HG03575 (cell line): ENCODE measurements at regions not wholly inside any gene's neighbourhood (a gene's known extent, or its start where the extent isn't known, plus 50 kb on each side); places are given as distances from the start of the nearest gene placed in this dataset.

ENCODE experiments used
- ATAC-seq: cut with Tn5 transposase; IDR thresholded peaks from one replicate; pipeline ENCODE4 v1.9.1; 2021; ENCODE audit not compliant: unreplicated experiment, insufficient number of reproducible peaks, low FRiP score; ENCODE audit errors: extremely low read depth

- no peak for ATAC-seq
Observed at GRCh38 chr18:26708806-26709716, 156.4 kb downstream of the AQP4 start.

- ATAC-seq, result no peak
Observed at GRCh38 chr18:26706911-26707351, 158.6 kb downstream of the AQP4 start.

GRCh38 chr18:26705757-26706156, 157.4 kb upstream of the KCTD1 start:
- ATAC-seq, result no peak

- no peak for ATAC-seq
Observed at GRCh38 chr18:26703170-26703930, 155.0 kb upstream of the KCTD1 start.

- ATAC-seq, result no peak
Observed at GRCh38 chr18:26702086-26702485, 153.7 kb upstream of the KCTD1 start.

- ATAC-seq, result no peak
Observed at GRCh38 chr18:26700728-26701127, 152.4 kb upstream of the KCTD1 start.

GRCh38 chr18:26700201-26700600, 151.8 kb upstream of the KCTD1 start:
- ATAC-seq, result no peak

GRCh38 chr18:26697186-26697884, 149.0 kb upstream of the KCTD1 start:
- no peak for ATAC-seq

GRCh38 chr18:26696786-26697185, 148.4 kb upstream of the KCTD1 start:
- no peak for ATAC-seq

GRCh38 chr18:26696308-26696707, 148.0 kb upstream of the KCTD1 start:
- ATAC-seq, result no peak

- no peak for ATAC-seq
Observed at GRCh38 chr18:26689226-26689879, 141.0 kb upstream of the KCTD1 start.

- no peak for ATAC-seq
Observed at GRCh38 chr18:26686532-26686931, 138.2 kb upstream of the KCTD1 start.

GRCh38 chr18:26685438-26686157, 137.2 kb upstream of the KCTD1 start:
- ATAC-seq, result no peak

- no peak for ATAC-seq
Observed at GRCh38 chr18:26677957-26678356, 129.6 kb upstream of the KCTD1 start.

GRCh38 chr18:26667046-26667445, 118.7 kb upstream of the KCTD1 start:
- ATAC-seq, result no peak

GRCh38 chr18:26662996-26663395, 114.6 kb upstream of the KCTD1 start:
- ATAC-seq, result no peak

- ATAC-seq, result no peak
Observed at GRCh38 chr18:26657631-26658581, 109.6 kb upstream of the KCTD1 start.
